ENCODE measurements at regions not wholly inside any gene's neighbourhood (a gene's known extent, or its start where the extent isn't known, plus 50 kb on each side); places are given as distances from the start of the nearest gene placed in this dataset.

- no peak for DNase-seq
- no peak overlapping the region for H3K27ac ChIP-seq (ENCODE audit: insufficient read depth in 1 of 2, low read depth in 1 of 2, low read length in 2 of 2, poor library complexity in 1 of 2, severe bottlenecking in 2 of 2)
- 90% methylated on average over 4 of the region's 6 CpGs for WGBS (ENCODE audit: insufficient coverage)
- H3K36me3 ChIP-seq (ENCODE audit: control insufficient read depth in 4 of 4, insufficient read depth in 4 of 4, low read length in 3 of 4), result no peaks in the 10 kb centered on the region
- POLR2A ChIA-PET, result no interaction called here
- peaks cover 0 to 12% (median 2%) of the 10 kb centered on the region in 5 experiments for H3K9me3 ChIP-seq (ENCODE audit: control extremely low read depth in 1 of 5, control insufficient read depth in 4 of 5, insufficient read depth in 2 of 5, low read depth in 1 of 5, low read length in 4 of 5)
- CTCF ChIA-PET, result no interaction called here
- H3K4me1 ChIP-seq (ENCODE audit: control extremely low read depth in 1 of 4, control insufficient read depth in 4 of 4, insufficient read depth in 4 of 4, low read length in 3 of 4), result no peaks in the 10 kb centered on the region
- H3K4me3 ChIP-seq (ENCODE audit: control insufficient read depth in 1 of 7, extremely low read depth in 1 of 7, insufficient read depth in 4 of 7, low read depth in 2 of 7, low read length in 6 of 7), result no peak overlapping the region
- H3K27me3 ChIP-seq (replicated peaks in 2 of 5; ENCODE audit: control insufficient read depth in 4 of 5, insufficient read depth in 5 of 5, low read length in 4 of 5), result no peaks in the 10 kb centered on the region
These were observed 237.8 kb upstream of the TLE4 start for GRCh38 chr9:79334001-79334400.

DNA sequence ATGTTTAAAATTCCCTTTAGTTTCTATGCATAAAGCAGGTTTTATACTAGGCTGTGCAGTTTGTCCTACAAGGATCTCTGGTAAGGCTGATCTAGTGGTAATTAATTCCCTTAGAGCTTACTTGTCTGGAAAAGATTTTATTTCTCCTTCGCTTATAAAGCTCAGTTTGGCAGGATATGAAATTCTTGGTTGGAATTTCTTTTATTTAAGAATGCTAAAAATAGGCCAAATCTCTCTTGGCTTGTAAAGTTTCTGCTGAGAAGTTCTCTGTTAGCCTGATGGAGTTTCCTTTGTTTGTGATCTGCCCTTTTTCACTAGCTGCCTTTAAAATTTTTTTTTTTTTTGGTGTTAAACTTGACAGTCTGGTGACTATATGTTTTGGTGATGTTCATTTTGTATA lies 237.1 kb upstream of the TLE4 start:
- no peaks in the 10 kb centered on the region for H3K36me3 ChIP-seq (ENCODE audit: control insufficient read depth in 4 of 4, insufficient read depth in 4 of 4, low read length in 3 of 4)
- H3K4me1 ChIP-seq (ENCODE audit: control extremely low read depth in 1 of 4, control insufficient read depth in 4 of 4, insufficient read depth in 4 of 4, low read length in 3 of 4), result no peaks in the 10 kb centered on the region
- no peak overlapping the region for H3K27ac ChIP-seq (ENCODE audit: insufficient read depth in 1 of 2, low read depth in 1 of 2, low read length in 2 of 2, poor library complexity in 1 of 2, severe bottlenecking in 2 of 2)
- no CpG with 5 or more reads among the region's 1 CpG for WGBS (ENCODE audit: insufficient coverage)
- no peaks in the 10 kb centered on the region for H3K27me3 ChIP-seq (replicated peaks in 2 of 5; ENCODE audit: control insufficient read depth in 4 of 5, insufficient read depth in 5 of 5, low read length in 4 of 5)
- H3K9me3 ChIP-seq (ENCODE audit: control extremely low read depth in 1 of 5, control insufficient read depth in 4 of 5, insufficient read depth in 2 of 5, low read depth in 1 of 5, low read length in 4 of 5), result peaks cover 0 to 12% (median 2%) of the 10 kb centered on the region in 5 experiments
- POLR2A ChIA-PET, result no interaction called here
- no peak overlapping the region for H3K4me3 ChIP-seq (ENCODE audit: control insufficient read depth in 1 of 7, extremely low read depth in 1 of 7, insufficient read depth in 4 of 7, low read depth in 2 of 7, low read length in 6 of 7)
- CTCF ChIA-PET, result no interaction called here
- no peak for DNase-seq

GRCh38 chr9:79335987-79336386 lies 235.8 kb upstream of the TLE4 start:
- no peaks in the 10 kb centered on the region for H3K27me3 ChIP-seq (replicated peaks in 2 of 5; ENCODE audit: control insufficient read depth in 4 of 5, insufficient read depth in 5 of 5, low read length in 4 of 5)
- no peak for DNase-seq
- H3K4me1 ChIP-seq (ENCODE audit: control extremely low read depth in 1 of 4, control insufficient read depth in 4 of 4, insufficient read depth in 4 of 4, low read length in 3 of 4), result no peaks in the 10 kb centered on the region
- WGBS (ENCODE audit: insufficient coverage), result 60% methylated on average over 1 of the region's 1 CpG
- ChIA-PET CTCF (no interaction called here), POLR2A (no interaction called here)
- H3K27ac ChIP-seq (ENCODE audit: insufficient read depth in 1 of 2, low read depth in 1 of 2, low read length in 2 of 2, poor library complexity in 1 of 2, severe bottlenecking in 2 of 2), result no peak overlapping the region
- H3K36me3 ChIP-seq (ENCODE audit: control insufficient read depth in 4 of 4, insufficient read depth in 4 of 4, low read length in 3 of 4), result no peaks in the 10 kb centered on the region
- H3K9me3 ChIP-seq (ENCODE audit: control extremely low read depth in 1 of 5, control insufficient read depth in 4 of 5, insufficient read depth in 2 of 5, low read depth in 1 of 5, low read length in 4 of 5), result peaks cover 0 to 12% (median 2%) of the 10 kb centered on the region in 5 experiments
- no peak overlapping the region for H3K4me3 ChIP-seq (ENCODE audit: control insufficient read depth in 1 of 7, extremely low read depth in 1 of 7, insufficient read depth in 4 of 7, low read depth in 2 of 7, low read length in 6 of 7)

- Histone ChIP-seq H3K36me3 (ENCODE audit: control insufficient read depth in 4 of 4, insufficient read depth in 4 of 4, low read length in 3 of 4) (no peaks in the 10 kb centered on the region), H3K4me3 (ENCODE audit: control insufficient read depth in 1 of 7, extremely low read depth in 1 of 7, insufficient read depth in 4 of 7, low read depth in 2 of 7, low read length in 6 of 7) (no peak overlapping the region), H3K9me3 (ENCODE audit: control extremely low read depth in 1 of 5, control insufficient read depth in 4 of 5, insufficient read depth in 2 of 5, low read depth in 1 of 5, low read length in 4 of 5) (peaks cover 0 to 6% (median 0%) of the 10 kb centered on the region in 5 experiments), H3K27me3 (replicated peaks in 2 of 5; ENCODE audit: control insufficient read depth in 4 of 5, insufficient read depth in 5 of 5, low read length in 4 of 5) (no peaks in the 10 kb centered on the region), H3K27ac (ENCODE audit: insufficient read depth in 1 of 2, low read depth in 1 of 2, low read length in 2 of 2, poor library complexity in 1 of 2, severe bottlenecking in 2 of 2) (no peak overlapping the region), H3K4me1 (ENCODE audit: control extremely low read depth in 1 of 4, control insufficient read depth in 4 of 4, insufficient read depth in 4 of 4, low read length in 3 of 4) (no peaks in the 10 kb centered on the region)
- ChIA-PET POLR2A (no interaction called here), CTCF (no interaction called here)
- 93% methylated on average over 6 of the region's 6 CpGs for WGBS (ENCODE audit: insufficient coverage)
- no peak for DNase-seq
These were observed 230.2 kb upstream of the TLE4 start for GRCh38 chr9:79341561-79341960.

DNA sequence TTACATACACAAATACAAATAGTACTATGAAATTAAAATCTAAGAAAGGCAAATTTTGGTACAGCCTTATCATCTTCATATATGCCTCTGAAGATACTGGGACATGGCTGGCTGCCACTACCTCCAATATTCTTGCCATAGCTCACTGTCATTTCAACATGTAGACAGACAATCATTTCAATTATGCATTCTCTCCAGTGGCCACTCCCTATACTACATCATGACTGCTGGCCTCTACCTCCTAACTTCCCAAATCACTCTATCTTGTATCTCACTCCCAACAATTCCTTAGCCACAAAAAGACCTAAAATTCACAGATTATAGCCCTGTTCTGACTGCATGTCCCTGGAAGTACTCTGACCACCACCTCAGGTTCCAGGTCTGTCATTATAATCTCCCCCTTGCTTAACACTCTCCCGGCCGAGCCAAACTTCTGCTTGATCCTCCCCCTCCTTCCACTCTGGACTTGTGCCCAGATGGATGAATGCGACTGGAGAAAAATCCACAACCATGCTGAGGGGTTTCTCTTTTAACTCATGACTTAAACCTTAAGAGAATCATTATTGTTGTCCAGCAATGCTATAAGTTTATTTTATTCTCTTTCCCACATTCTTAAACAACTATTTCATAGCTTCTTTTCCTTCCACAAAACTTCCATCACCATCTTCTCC lies 225.3 kb upstream of the TLE4 start:
- no peak for DNase-seq
- 67% methylated on average over 3 of the region's 3 CpGs for WGBS (ENCODE audit: insufficient coverage)
- Histone ChIP-seq H3K9me3 (ENCODE audit: control extremely low read depth in 1 of 5, control insufficient read depth in 4 of 5, insufficient read depth in 2 of 5, low read depth in 1 of 5, low read length in 4 of 5) (no peaks in the 10 kb centered on the region), H3K4me3 (ENCODE audit: control insufficient read depth in 1 of 7, extremely low read depth in 1 of 7, insufficient read depth in 4 of 7, low read depth in 2 of 7, low read length in 6 of 7) (no peak overlapping the region), H3K36me3 (ENCODE audit: control insufficient read depth in 4 of 4, insufficient read depth in 4 of 4, low read length in 3 of 4) (no peaks in the 10 kb centered on the region), H3K27me3 (replicated peaks in 2 of 5; ENCODE audit: control insufficient read depth in 4 of 5, insufficient read depth in 5 of 5, low read length in 4 of 5) (no peaks in the 10 kb centered on the region), H3K27ac (ENCODE audit: insufficient read depth in 1 of 2, low read depth in 1 of 2, low read length in 2 of 2, poor library complexity in 1 of 2, severe bottlenecking in 2 of 2) (no peak overlapping the region), H3K4me1 (ENCODE audit: control extremely low read depth in 1 of 4, control insufficient read depth in 4 of 4, insufficient read depth in 4 of 4, low read length in 3 of 4) (no peaks in the 10 kb centered on the region)
- CTCF ChIA-PET, result no interaction called here
- POLR2A ChIA-PET, result no interaction called here

DNA sequence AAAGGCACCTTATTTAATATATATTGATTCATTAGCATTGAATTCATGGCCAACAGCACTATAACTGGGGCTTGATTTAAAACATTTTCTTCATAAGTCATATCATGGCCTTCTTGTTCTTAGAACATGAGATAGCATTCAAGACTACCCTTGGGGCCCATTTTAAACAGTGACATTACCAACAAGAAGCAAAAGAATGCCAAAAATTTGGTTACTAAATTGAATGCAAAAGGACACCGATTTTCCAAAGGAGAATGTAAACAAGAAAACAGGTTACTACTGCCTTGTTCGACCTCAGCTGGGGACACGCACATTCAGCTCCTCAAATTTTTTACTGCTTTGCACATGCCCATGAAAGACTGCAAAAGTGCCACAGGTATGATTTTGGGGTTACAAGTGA lies 219.4 kb upstream of the TLE4 start:
- ChIA-PET POLR2A (no interaction called here), CTCF (no interaction called here)
- no peak for DNase-seq
- Histone ChIP-seq H3K4me1 (ENCODE audit: control extremely low read depth in 1 of 4, control insufficient read depth in 4 of 4, insufficient read depth in 4 of 4, low read length in 3 of 4) (peaks cover 0 to 8% (median 6%) of the 10 kb centered on the region in 4 experiments), H3K27ac (ENCODE audit: insufficient read depth in 1 of 2, low read depth in 1 of 2, low read length in 2 of 2, poor library complexity in 1 of 2, severe bottlenecking in 2 of 2) (no peak overlapping the region), H3K9me3 (ENCODE audit: control extremely low read depth in 1 of 5, control insufficient read depth in 4 of 5, insufficient read depth in 2 of 5, low read depth in 1 of 5, low read length in 4 of 5) (no peaks in the 10 kb centered on the region), H3K27me3 (replicated peaks in 2 of 5; ENCODE audit: control insufficient read depth in 4 of 5, insufficient read depth in 5 of 5, low read length in 4 of 5) (no peaks in the 10 kb centered on the region), H3K4me3 (ENCODE audit: control insufficient read depth in 1 of 7, extremely low read depth in 1 of 7, insufficient read depth in 4 of 7, low read depth in 2 of 7, low read length in 6 of 7) (no peak overlapping the region), H3K36me3 (ENCODE audit: control insufficient read depth in 4 of 4, insufficient read depth in 4 of 4, low read length in 3 of 4) (no peaks in the 10 kb centered on the region)
- 100% methylated on average over 3 of the region's 3 CpGs for WGBS (ENCODE audit: insufficient coverage)

DNA sequence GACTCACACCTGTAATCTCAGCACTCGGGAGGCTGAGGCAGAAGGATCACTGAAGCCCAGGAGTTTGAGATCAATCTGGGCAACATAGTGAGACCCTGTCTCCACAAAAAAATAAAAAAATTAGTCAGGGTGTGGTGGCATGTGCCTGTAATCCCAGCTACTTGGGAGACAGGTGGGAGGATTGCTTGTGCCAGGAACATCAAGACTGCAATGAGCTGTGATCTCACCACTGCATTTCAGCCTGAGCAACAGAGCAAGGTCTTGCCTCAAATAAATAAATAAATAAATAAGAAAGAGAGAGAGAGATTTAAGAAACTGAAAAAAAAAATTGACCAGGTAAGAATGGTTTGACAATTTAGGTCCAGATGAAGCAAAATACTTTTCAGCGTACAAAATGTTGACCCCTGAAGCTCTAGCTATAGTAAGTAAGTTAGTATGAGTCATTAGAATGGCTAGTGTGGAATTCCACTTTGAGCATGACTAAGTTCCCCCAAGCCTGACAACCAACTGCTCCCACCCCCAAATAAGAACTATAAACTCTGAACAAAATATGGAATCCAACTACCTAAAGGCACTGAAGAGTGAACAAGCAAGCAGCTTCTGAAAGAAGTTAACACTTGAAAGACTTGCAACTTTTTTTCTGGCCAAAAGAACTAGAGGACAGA lies 217.8 kb upstream of the TLE4 start:
- 100% methylated on average over 1 of the region's 2 CpGs for WGBS (ENCODE audit: insufficient coverage)
- Histone ChIP-seq H3K27me3 (replicated peaks in 2 of 5; ENCODE audit: control insufficient read depth in 4 of 5, insufficient read depth in 5 of 5, low read length in 4 of 5) (no peaks in the 10 kb centered on the region), H3K4me1 (ENCODE audit: control extremely low read depth in 1 of 4, control insufficient read depth in 4 of 4, insufficient read depth in 4 of 4, low read length in 3 of 4) (peaks cover 0 to 14% (median 11%) of the 10 kb centered on the region in 4 experiments), H3K9me3 (ENCODE audit: control extremely low read depth in 1 of 5, control insufficient read depth in 4 of 5, insufficient read depth in 2 of 5, low read depth in 1 of 5, low read length in 4 of 5) (no peaks in the 10 kb centered on the region), H3K4me3 (ENCODE audit: control insufficient read depth in 1 of 7, extremely low read depth in 1 of 7, insufficient read depth in 4 of 7, low read depth in 2 of 7, low read length in 6 of 7) (no peak overlapping the region), H3K27ac (ENCODE audit: insufficient read depth in 1 of 2, low read depth in 1 of 2, low read length in 2 of 2, poor library complexity in 1 of 2, severe bottlenecking in 2 of 2) (no peak overlapping the region), H3K36me3 (ENCODE audit: control insufficient read depth in 4 of 4, insufficient read depth in 4 of 4, low read length in 3 of 4) (no peaks in the 10 kb centered on the region)
- DNase-seq, result no peak
- POLR2A ChIA-PET, result no interaction called here
- CTCF ChIA-PET, result no interaction called here

Measured in common myeloid progenitor, CD34-positive (primary cell).